Uterus (tissue), 2 donors: ENCODE measurements at regions not wholly inside any gene's neighbourhood (a gene's known extent, or its start where the extent isn't known, plus 50 kb on each side); places are given as distances from the start of the nearest gene placed in this dataset.

Experiments
- CTCF ChIP-seq, 4 experiments: fragments of 200-600 bp in 2 of 4; fragments of 450-650 bp in 2 of 4; sonication (generic) in 2 of 4; IDR thresholded peaks; one replicate each; pipeline ENCODE4 v1.5.1; 2016 to 2019; ENCODE audit warnings: antibody characterized with exemption in 4 of 4, mild to moderate bottlenecking in 2 of 4, moderate library complexity in 1 of 4
- POLR2A ChIP-seq, 2 donors: fragments of 450-650 bp; IDR thresholded peaks; one replicate each; pipeline ENCODE4 v1.6.1; 2016; ENCODE audit warnings: antibody characterized with exemption in 2 of 2, mild to moderate bottlenecking in 1 of 2, moderate library complexity in 1 of 2

- no peak for TF ChIP-seq CTCF (IDR thresholded peaks at IDR 0.05)
- TF ChIP-seq POLR2A (IDR thresholded peaks at IDR 0.05): no peak
Observed at GRCh38 chr20:53773792-53774401, 180.3 kb upstream of the ZNF217 start.
